Panc1 (cell line): ENCODE measurements at regions not wholly inside any gene's neighbourhood (a gene's known extent, or its start where the extent isn't known, plus 50 kb on each side); places are given as distances from the start of the nearest gene placed in this dataset.

Experiments
- ATAC-seq: fragments of 200-7000 bp; cut with Tn5 transposase; 2 replicates; pipeline ENCODE4 v1.9.1; 2020; ENCODE audit warnings: mild to moderate bottlenecking, moderate library complexity
- BruUV-seq: library from RNA; stranded (reverse); fragments of 400-500 nt; replicated peaks from 2 replicates; lab custom pipeline; 2021; lab: Mats Ljungman, UMichigan
- CTCF ChIA-PET: fragments of 300-600 bp; sonication (Branson Sonifier 250); formaldehyde crosslinking; loops from one replicate; lab custom pipeline; 2022; ENCODE audit warnings: antibody characterized with exemption; lab: Charles Lee
- POLR2A ChIA-PET: fragments of 300-600 bp; sonication (Branson Sonifier 250); formaldehyde crosslinking; loops from one replicate; lab custom pipeline; 2022; ENCODE audit warnings: antibody characterized with exemption; lab: Charles Lee
- DNase-seq: peaks from one replicate; pipeline ENCODE4 v3.0.0-alpha.2; 2010; ENCODE audit warnings: low read depth, low spot score
- H3K27ac ChIP-seq: 2 replicates; pipeline ENCODE4 v1.5.1; 2011; ENCODE audit warnings: mild to moderate bottlenecking, low read length, inconsistent platforms
- H3K27me3 ChIP-seq: fragments of 200-500 bp; sonication (Bioruptor generic); 2 replicates; pipeline ENCODE4 v1.6.0; 2014; ENCODE audit warnings: low read length, inconsistent platforms; ENCODE audit not compliant: control insufficient read depth, insufficient read depth
- H3K36me3 ChIP-seq: fragments of 200-500 bp; sonication (Bioruptor generic); 2 replicates; pipeline ENCODE4 v1.5.1; 2014; ENCODE audit warnings: inconsistent platforms, mild to moderate bottlenecking, low read length, moderate library complexity; ENCODE audit not compliant: control insufficient read depth, insufficient read depth
- H3K4me1 ChIP-seq: 2 replicates; pipeline ENCODE4 v1.5.1; 2011; ENCODE audit warnings: inconsistent platforms, mild to moderate bottlenecking, low read length, moderate library complexity; ENCODE audit not compliant: control insufficient read depth, insufficient read depth
- H3K4me3 ChIP-seq, 2 experiments: 2 replicates each; pipeline ENCODE4 v1.5.1; 2011 to 2012; ENCODE audit warnings: low read depth in 2 of 2, low read length in 2 of 2, mild to moderate bottlenecking in 2 of 2, inconsistent platforms in 1 of 2, moderate library complexity in 1 of 2
- H3K9me3 ChIP-seq: fragments of 200-500 bp; sonication (Bioruptor generic); 2 replicates; pipeline ENCODE4 v1.5.1; 2014; ENCODE audit warnings: low read depth, mild to moderate bottlenecking, inconsistent platforms, low read length, moderate library complexity; ENCODE audit not compliant: control insufficient read depth, insufficient read depth
- CTCF ChIP-seq: fragments of 450-650 bp; IDR thresholded peaks from 2 replicates; pipeline ENCODE4 v1.5.1; 2017; ENCODE audit warnings: mild to moderate bottlenecking
- POLR2AphosphoS5 ChIP-seq: IDR thresholded peaks from 2 replicates; pipeline ENCODE4 v1.6.1; 2012; ENCODE audit warnings: mild to moderate bottlenecking, low read depth, low read length, moderate library complexity
- REST ChIP-seq, 2 experiments: IDR thresholded peaks; 2 replicates each; pipeline ENCODE4 v1.6.1; 2011 to 2012; ENCODE audit warnings: low read depth in 2 of 2, control low read depth in 1 of 2, low read length in 1 of 2, mild to moderate bottlenecking in 1 of 2, moderate library complexity in 1 of 2; ENCODE audit not compliant: insufficient read depth in 1 of 2
- SIN3A ChIP-seq: IDR thresholded peaks from 2 replicates; pipeline ENCODE4 v1.6.1; 2012; ENCODE audit warnings: low read depth, mild to moderate bottlenecking, low read length, moderate library complexity, borderline replicate concordance; ENCODE audit not compliant: insufficient read depth
- TCF7L2 ChIP-seq: IDR thresholded peaks from 2 replicates; pipeline ENCODE4 v1.6.1; 2011; ENCODE audit warnings: mild to moderate bottlenecking, low read depth, low read length, inconsistent platforms
- in situ Hi-C: cut with HindIII; loops from 2 replicates; pipeline ENCODE4 v1.10.0; 2016; ENCODE audit warnings: low sequenced_read_pairs, low pct_unique_long_range_greater_than_20kb
- intact Hi-C: fragments of 100-400 bp; cut with micrococcal nuclease; formaldehyde crosslinking; loops from one replicate; pipeline ENCODE4 v1.10.0; 2022; ENCODE audit not compliant: unreplicated experiment

- in situ Hi-C loops (no loop called here), intact Hi-C loops (no loop called here)
- H3K27ac ChIP-seq, result no peak overlapping the region
- DNase-seq, result no peak
- no peaks in the 10 kb centered on the region for H3K36me3 ChIP-seq
- BruUV-seq, result no TSS peak
- H3K4me3 ChIP-seq, result no peak overlapping the region
- no peak for ATAC-seq
- no peaks in the 10 kb centered on the region for H3K4me1 ChIP-seq
- no peaks in the 10 kb centered on the region for H3K27me3 ChIP-seq
- ChIA-PET POLR2A (no interaction called here), CTCF (no interaction called here)
- TF ChIP-seq POLR2AphosphoS5 (no peak), CTCF (no peak), SIN3A (no peak), TCF7L2 (no peak), REST (IDR thresholded peaks at IDR 0.05; ENCODE audit: insufficient read depth in 1 of 2, low read depth in 2 of 2, low read length in 1 of 2) (no peak)
- no peaks in the 10 kb centered on the region for H3K9me3 ChIP-seq
Measured at GRCh38 chrX:43238461-43238945, 417.6 kb upstream of the MAOA start.

GRCh38 chrX:43239356-43239755, 416.7 kb upstream of the MAOA start:
- no peaks in the 10 kb centered on the region for H3K36me3 ChIP-seq
- H3K4me1 ChIP-seq, result no peaks in the 10 kb centered on the region
- H3K4me3 ChIP-seq, result no peak overlapping the region
- ATAC-seq, result no peak
- intact Hi-C loops, result no loop called here
- no TSS peak for BruUV-seq
- no peak for DNase-seq
- no peak overlapping the region for H3K27ac ChIP-seq
- TF ChIP-seq POLR2AphosphoS5 (no peak), SIN3A (no peak), REST (IDR thresholded peaks at IDR 0.05; ENCODE audit: insufficient read depth in 1 of 2, low read depth in 2 of 2, low read length in 1 of 2) (no peak), TCF7L2 (no peak), CTCF (no peak)
- POLR2A ChIA-PET, result no interaction called here
- in situ Hi-C loops, result no loop called here
- CTCF ChIA-PET, result no interaction called here
- no peaks in the 10 kb centered on the region for H3K9me3 ChIP-seq
- no peaks in the 10 kb centered on the region for H3K27me3 ChIP-seq
